ENCODE measurements at regions not wholly inside any gene's neighbourhood (a gene's known extent, or its start where the extent isn't known, plus 50 kb on each side); places are given as distances from the start of the nearest gene placed in this dataset.

DNA sequence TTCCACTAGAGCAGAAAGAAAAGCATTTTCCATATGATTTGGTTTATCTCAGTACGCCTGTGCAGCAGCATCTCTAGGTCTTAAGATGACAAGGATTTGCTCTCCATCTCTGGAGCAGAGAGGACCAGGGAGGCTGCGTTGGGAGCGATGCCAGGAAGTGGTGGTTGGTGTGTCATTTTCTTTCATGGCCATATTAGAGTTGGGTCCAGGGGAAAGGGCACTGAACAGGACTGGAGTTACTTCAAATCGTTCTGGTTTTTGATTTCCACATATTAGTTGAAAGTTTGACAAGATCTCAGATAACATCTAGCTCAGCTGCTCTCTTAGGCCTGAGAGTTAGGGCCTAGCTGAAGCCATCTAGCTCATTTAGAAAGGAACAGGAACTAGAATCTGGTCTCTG, 157.7 kb downstream of the ADAMTS15 start:
- Histone ChIP-seq H3K4me3 (ENCODE audit: low read depth in 1 of 2, low read length in 2 of 2) (no peak overlapping the region), H3K27ac (ENCODE audit: low read depth in 2 of 2, low read length in 1 of 2) (no peak overlapping the region), H3K27me3 (ENCODE audit: control insufficient read depth in 1 of 2, insufficient read depth in 2 of 2, low read length in 2 of 2) (no peaks in the 10 kb centered on the region), H3K36me3 (ENCODE audit: control insufficient read depth in 2 of 2, insufficient read depth in 2 of 2, low read length in 1 of 2) (no peaks in the 10 kb centered on the region), H3K4me1 (ENCODE audit: control insufficient read depth in 2 of 2, insufficient read depth in 2 of 2, low read length in 1 of 2) (peaks cover 3 to 4% of the 10 kb centered on the region in 2 donors), H3K9me3 (ENCODE audit: control insufficient read depth in 2 of 2, insufficient read depth in 1 of 2, low read depth in 1 of 2, low read length in 1 of 2) (no peaks in the 10 kb centered on the region)
- whole genome bisulfite sequencing, 2 donors, result 79 to 87% methylated on average over 4 of the region's 4 CpGs

DNA sequence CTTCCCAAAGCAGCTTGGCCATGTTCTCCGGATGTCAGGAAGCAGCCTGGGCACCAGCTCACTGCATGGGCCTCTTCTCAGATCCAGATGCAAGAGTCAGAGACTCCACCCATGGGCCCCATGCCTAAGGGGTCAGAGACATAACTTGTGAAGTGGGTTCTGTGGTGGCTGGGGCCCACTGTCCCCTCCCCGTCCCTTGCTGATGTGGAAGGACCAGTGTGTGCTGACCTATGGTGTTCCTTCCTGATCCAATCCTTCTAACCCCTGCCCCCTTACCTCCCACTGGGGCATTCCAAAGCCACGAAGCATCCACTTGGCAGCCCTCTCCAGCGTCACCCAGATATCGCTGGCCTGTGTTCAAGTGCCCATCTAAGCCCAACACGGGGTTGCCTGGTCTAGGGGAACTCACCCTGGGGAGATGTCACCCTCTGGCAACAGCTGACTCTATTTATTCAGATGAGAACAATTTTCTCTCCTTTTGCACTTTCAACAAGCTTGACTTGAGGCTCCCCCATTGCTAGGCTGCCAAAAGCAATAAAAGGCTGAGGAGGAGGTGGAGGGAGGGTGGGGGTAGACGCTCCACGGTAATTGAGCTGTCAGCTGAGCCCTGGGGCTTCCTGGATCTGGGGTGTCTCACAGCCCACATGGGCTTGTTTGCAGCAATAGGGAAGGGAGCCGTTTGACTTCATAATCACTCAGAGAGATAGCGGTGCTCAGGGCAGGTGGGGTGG, 158.5 kb downstream of the ADAMTS15 start:
- Histone ChIP-seq H3K36me3 (ENCODE audit: control insufficient read depth in 2 of 2, insufficient read depth in 2 of 2, low read length in 1 of 2) (no peaks in the 10 kb centered on the region), H3K9me3 (ENCODE audit: control insufficient read depth in 2 of 2, insufficient read depth in 1 of 2, low read depth in 1 of 2, low read length in 1 of 2) (no peaks in the 10 kb centered on the region), H3K27ac (ENCODE audit: low read depth in 2 of 2, low read length in 1 of 2) (no peak overlapping the region)

DNA sequence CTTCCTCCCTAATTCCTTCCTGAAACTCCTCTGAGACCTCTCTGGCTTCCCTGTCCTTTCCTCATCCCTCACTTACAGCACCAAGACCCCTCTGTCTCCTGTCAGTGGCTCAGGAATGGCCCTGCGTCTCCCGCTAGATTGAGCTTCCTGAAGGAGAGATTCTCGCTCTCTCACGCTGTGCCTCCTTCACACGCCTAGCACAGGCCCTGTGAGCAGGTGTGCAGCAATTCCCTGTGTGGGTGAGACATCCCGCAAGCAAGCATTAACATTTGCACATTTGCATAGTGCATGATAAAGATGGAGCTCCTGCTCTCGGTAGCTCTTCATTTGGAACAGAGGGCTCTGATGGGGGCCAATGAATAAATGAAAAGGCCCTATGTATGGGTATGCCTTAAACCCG, 159.8 kb downstream of the ADAMTS15 start:
- Histone ChIP-seq H3K9me3 (ENCODE audit: control insufficient read depth in 2 of 2, insufficient read depth in 1 of 2, low read depth in 1 of 2, low read length in 1 of 2) (no peaks in the 10 kb centered on the region), H3K36me3 (ENCODE audit: control insufficient read depth in 2 of 2, insufficient read depth in 2 of 2, low read length in 1 of 2) (no peaks in the 10 kb centered on the region), H3K27me3 (ENCODE audit: control insufficient read depth in 1 of 2, insufficient read depth in 2 of 2, low read length in 2 of 2) (no peaks in the 10 kb centered on the region), H3K4me1 (ENCODE audit: control insufficient read depth in 2 of 2, insufficient read depth in 2 of 2, low read length in 1 of 2) (peaks cover 0 to under 1% of the 10 kb centered on the region in 2 donors), H3K4me3 (ENCODE audit: low read depth in 1 of 2, low read length in 2 of 2) (no peak overlapping the region), H3K27ac (ENCODE audit: low read depth in 2 of 2, low read length in 1 of 2) (no peak overlapping the region)
- 92 to 94% methylated on average over 8 of the region's 8 CpGs for WGBS, 2 donors

More for the DNA sequence above, 158.5 kb downstream of the ADAMTS15 start:
- Histone ChIP-seq H3K4me3 (ENCODE audit: low read depth in 1 of 2, low read length in 2 of 2) (no peak overlapping the region), H3K27me3 (ENCODE audit: control insufficient read depth in 1 of 2, insufficient read depth in 2 of 2, low read length in 2 of 2) (no peaks in the 10 kb centered on the region), H3K4me1 (ENCODE audit: control insufficient read depth in 2 of 2, insufficient read depth in 2 of 2, low read length in 1 of 2) (peaks cover 0 to 4% of the 10 kb centered on the region in 2 donors)
- 62 to 68% methylated on average over 10 of the region's 10 CpGs for WGBS, 2 donors

DNA sequence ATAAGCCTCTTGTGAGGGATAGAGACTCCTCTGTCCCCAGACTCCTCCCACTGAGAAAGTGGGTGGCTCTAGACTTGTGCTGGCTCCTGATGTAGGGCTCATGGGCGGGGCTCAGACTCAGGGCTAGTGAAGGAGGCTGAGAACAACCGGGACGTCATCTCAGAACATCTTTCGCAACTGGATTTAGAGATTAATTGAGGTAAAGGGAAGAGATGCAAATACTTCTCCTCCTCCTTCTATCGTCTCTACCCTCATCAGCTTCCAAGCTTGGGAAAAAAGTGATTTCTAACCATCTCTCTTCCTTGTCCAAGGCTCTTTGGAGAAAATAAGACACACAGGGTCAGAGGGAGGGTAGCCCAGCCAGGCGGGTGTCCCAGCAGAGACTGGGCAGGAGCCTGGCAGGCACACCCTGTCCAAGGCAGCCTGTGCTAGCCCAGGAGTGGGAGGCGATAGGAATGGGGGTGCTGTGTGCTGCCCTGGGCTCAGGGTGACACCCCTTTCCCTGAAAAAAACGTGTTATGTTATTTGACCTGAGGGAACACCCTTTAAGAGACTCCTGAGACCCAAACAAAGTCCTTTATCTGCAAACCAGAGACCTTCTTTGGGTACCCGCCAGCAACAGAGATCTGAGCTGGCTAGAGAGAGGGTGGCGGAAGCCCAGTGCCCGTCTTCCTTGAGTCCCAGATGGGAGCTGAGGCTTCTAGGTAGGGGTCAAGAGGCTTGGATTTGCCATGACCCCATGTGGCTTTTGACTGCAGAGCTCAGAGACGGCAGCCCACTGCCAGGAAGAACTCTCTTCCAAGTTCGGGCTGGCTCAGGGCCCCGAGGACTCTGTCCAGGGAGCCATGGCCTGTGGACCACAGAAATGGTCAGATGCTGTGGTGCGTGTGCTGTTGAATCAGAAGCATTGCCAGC, 160.9 kb downstream of the ADAMTS15 start:
- WGBS, 2 donors, result 62 to 65% methylated on average over 15 of the region's 15 CpGs
- H3K27me3 ChIP-seq (ENCODE audit: control insufficient read depth in 1 of 2, insufficient read depth in 2 of 2, low read length in 2 of 2), result no peaks in the 10 kb centered on the region
- H3K27ac ChIP-seq (ENCODE audit: low read depth in 2 of 2, low read length in 1 of 2), result peak overlapping the region; percentile 16 to 22
- H3K4me1 ChIP-seq (ENCODE audit: control insufficient read depth in 2 of 2, insufficient read depth in 2 of 2, low read length in 1 of 2), result no peaks in the 10 kb centered on the region
- no peaks in the 10 kb centered on the region for H3K36me3 ChIP-seq (ENCODE audit: control insufficient read depth in 2 of 2, insufficient read depth in 2 of 2, low read length in 1 of 2)
- no peaks in the 10 kb centered on the region for H3K9me3 ChIP-seq (ENCODE audit: control insufficient read depth in 2 of 2, insufficient read depth in 1 of 2, low read depth in 1 of 2, low read length in 1 of 2)
- H3K4me3 ChIP-seq (ENCODE audit: low read depth in 1 of 2, low read length in 2 of 2), result no peak overlapping the region

DNA sequence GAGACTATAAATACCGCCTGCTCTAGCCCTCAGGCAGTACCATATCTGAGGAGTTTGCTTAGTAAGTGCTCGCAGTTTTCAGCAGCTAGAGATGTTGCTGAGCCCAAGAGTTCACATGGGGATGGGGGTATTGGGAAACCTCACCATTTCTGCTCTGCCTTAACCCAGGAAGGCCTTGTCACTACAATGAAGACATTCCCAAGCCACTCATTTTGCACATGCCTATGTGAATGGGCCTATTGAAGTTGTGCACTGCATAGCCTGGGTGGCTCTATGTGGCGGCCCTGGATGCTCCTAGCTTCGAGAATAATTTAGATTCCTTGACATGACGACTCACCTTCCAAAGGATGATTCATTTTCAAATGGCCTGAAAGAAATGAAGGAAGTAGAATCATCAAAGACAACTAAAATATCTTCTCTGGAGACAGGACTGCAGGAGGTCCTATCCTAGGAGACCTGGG, 163.4 kb downstream of the ADAMTS15 start:
- Histone ChIP-seq H3K27me3 (ENCODE audit: control insufficient read depth in 1 of 2, insufficient read depth in 2 of 2, low read length in 2 of 2) (no peaks in the 10 kb centered on the region), H3K36me3 (ENCODE audit: control insufficient read depth in 2 of 2, insufficient read depth in 2 of 2, low read length in 1 of 2) (no peaks in the 10 kb centered on the region), H3K4me1 (ENCODE audit: control insufficient read depth in 2 of 2, insufficient read depth in 2 of 2, low read length in 1 of 2) (no peaks in the 10 kb centered on the region), H3K9me3 (ENCODE audit: control insufficient read depth in 2 of 2, insufficient read depth in 1 of 2, low read depth in 1 of 2, low read length in 1 of 2) (no peaks in the 10 kb centered on the region), H3K27ac (ENCODE audit: low read depth in 2 of 2, low read length in 1 of 2) (no peak overlapping the region), H3K4me3 (ENCODE audit: low read depth in 1 of 2, low read length in 2 of 2) (no peak overlapping the region)
- 53 to 83% methylated on average over 5 of the region's 5 CpGs for WGBS, 2 donors

DNA sequence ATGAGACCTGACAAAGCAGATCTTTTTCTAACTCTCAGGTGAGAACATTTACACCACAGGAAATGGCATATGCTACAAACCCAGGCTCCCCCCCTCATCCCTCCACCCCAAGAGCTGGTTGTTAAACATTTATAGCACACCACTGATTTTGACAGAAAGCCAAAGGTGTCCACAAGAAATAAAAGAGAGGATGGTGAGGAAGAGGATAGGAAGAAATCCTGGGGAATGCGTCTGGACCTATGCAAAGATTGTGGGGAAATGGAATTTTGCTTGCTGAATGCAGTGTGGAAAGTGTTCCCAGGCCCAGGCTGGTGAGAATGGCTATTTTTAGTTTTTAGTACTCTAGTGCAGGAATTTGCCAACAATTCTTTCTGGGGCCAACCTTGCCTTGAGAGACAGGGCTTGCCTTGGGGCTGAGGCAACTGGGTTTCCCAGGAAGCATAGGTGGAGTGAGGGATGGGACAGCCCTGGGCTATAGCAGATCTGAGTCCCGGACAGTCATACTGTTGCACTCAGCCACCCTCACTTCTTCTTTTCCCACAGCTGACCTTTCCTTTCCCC, 163.9 kb downstream of the ADAMTS15 start:
- H3K9me3 ChIP-seq (ENCODE audit: control insufficient read depth in 2 of 2, insufficient read depth in 1 of 2, low read depth in 1 of 2, low read length in 1 of 2), result no peaks in the 10 kb centered on the region
- H3K4me1 ChIP-seq (ENCODE audit: control insufficient read depth in 2 of 2, insufficient read depth in 2 of 2, low read length in 1 of 2), result no peaks in the 10 kb centered on the region
- no peak overlapping the region for H3K27ac ChIP-seq (ENCODE audit: low read depth in 2 of 2, low read length in 1 of 2)
- 77 to 90% methylated on average over 2 of the region's 2 CpGs for WGBS, 2 donors
- no peaks in the 10 kb centered on the region for H3K36me3 ChIP-seq (ENCODE audit: control insufficient read depth in 2 of 2, insufficient read depth in 2 of 2, low read length in 1 of 2)
- no peak overlapping the region for H3K4me3 ChIP-seq (ENCODE audit: low read depth in 1 of 2, low read length in 2 of 2)
- H3K27me3 ChIP-seq (ENCODE audit: control insufficient read depth in 1 of 2, insufficient read depth in 2 of 2, low read length in 2 of 2), result no peaks in the 10 kb centered on the region

DNA sequence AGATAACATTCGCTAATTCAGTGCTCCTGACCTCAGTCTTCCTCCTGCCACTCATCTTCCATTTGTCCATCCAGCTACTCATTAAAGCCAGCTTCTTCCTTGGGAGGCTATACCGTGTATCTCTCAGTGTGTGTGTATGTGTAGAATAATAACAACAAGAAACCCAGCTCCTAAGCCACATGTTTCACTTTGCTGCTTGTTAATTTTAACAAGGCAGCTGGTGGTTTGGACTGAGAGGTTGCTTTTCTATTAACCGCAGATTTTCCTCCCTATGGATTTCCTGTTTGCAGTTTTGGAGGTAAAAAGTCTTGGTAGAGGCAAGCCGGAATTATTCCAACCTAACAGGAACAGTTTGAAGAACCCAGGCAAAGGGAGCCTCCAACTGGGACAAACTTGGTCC, 165.0 kb downstream of the ADAMTS15 start:
- H3K27me3 ChIP-seq (ENCODE audit: control insufficient read depth in 1 of 2, insufficient read depth in 2 of 2, low read length in 2 of 2), result no peaks in the 10 kb centered on the region
- no peak overlapping the region for H3K4me3 ChIP-seq (ENCODE audit: low read depth in 1 of 2, low read length in 2 of 2)
- H3K27ac ChIP-seq (ENCODE audit: low read depth in 2 of 2, low read length in 1 of 2), result no peak overlapping the region
- WGBS, 2 donors, result 86 to 89% methylated on average over 4 of the region's 4 CpGs
- H3K9me3 ChIP-seq (ENCODE audit: control insufficient read depth in 2 of 2, insufficient read depth in 1 of 2, low read depth in 1 of 2, low read length in 1 of 2), result peaks cover 2 to 3% of the 10 kb centered on the region in 2 donors
- H3K36me3 ChIP-seq (ENCODE audit: control insufficient read depth in 2 of 2, insufficient read depth in 2 of 2, low read length in 1 of 2), result no peaks in the 10 kb centered on the region
- no peaks in the 10 kb centered on the region for H3K4me1 ChIP-seq (ENCODE audit: control insufficient read depth in 2 of 2, insufficient read depth in 2 of 2, low read length in 1 of 2)

DNA sequence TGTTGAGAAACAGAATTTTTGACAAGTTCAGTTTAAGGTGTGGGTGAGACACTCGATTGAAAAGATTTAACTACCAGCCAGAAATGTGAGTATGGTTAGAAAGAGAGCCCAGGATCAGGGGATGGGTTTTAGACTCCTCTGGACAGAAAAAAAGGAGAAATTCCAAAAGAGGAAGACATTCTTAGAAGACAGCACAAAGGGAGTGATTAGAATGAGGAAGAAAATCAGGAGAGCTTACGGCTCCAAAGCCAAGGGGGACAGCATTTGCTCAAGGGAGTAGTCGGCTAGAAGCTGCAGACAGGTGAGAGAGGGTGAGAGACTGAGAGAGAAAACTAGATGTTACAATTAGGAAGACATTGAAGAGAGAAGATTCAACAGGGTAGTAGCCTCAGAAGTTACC, 166.1 kb downstream of the ADAMTS15 start:
- WGBS, 2 donors, result 75 to 82% methylated on average over 3 of the region's 3 CpGs
- H3K36me3 ChIP-seq (ENCODE audit: control insufficient read depth in 2 of 2, insufficient read depth in 2 of 2, low read length in 1 of 2), result no peaks in the 10 kb centered on the region
- H3K4me3 ChIP-seq (ENCODE audit: low read depth in 1 of 2, low read length in 2 of 2), result no peak overlapping the region
- no peak overlapping the region for H3K27ac ChIP-seq (ENCODE audit: low read depth in 2 of 2, low read length in 1 of 2)
- no peaks in the 10 kb centered on the region for H3K27me3 ChIP-seq (ENCODE audit: control insufficient read depth in 1 of 2, insufficient read depth in 2 of 2, low read length in 2 of 2)
- peaks cover 2 to 3% of the 10 kb centered on the region in 2 donors for H3K9me3 ChIP-seq (ENCODE audit: control insufficient read depth in 2 of 2, insufficient read depth in 1 of 2, low read depth in 1 of 2, low read length in 1 of 2)
- H3K4me1 ChIP-seq (ENCODE audit: control insufficient read depth in 2 of 2, insufficient read depth in 2 of 2, low read length in 1 of 2), result no peaks in the 10 kb centered on the region

DNA sequence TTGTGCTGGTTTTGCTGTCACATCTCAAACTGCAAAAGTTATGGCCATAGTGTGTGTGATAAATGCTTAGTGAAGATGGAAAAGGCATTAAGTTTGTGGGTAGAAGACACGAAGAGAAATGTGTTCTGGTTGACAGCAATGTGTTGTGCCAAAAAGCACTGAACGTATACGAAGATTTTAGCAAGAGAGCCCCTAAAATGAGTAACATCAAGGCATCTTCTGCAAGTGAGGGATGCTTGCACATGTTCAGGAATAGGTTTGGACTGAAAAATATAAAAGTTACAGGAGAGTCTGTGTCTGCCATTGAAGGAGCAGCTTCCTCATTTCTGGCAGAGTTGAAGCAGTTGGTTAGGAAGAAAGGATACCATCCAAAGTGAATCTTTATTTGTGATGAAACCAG, 167.1 kb downstream of the ADAMTS15 start:
- H3K36me3 ChIP-seq (ENCODE audit: control insufficient read depth in 2 of 2, insufficient read depth in 2 of 2, low read length in 1 of 2), result no peaks in the 10 kb centered on the region
- H3K27me3 ChIP-seq (ENCODE audit: control insufficient read depth in 1 of 2, insufficient read depth in 2 of 2, low read length in 2 of 2), result no peaks in the 10 kb centered on the region
- no peak overlapping the region for H3K27ac ChIP-seq (ENCODE audit: low read depth in 2 of 2, low read length in 1 of 2)
- H3K4me1 ChIP-seq (ENCODE audit: control insufficient read depth in 2 of 2, insufficient read depth in 2 of 2, low read length in 1 of 2), result no peaks in the 10 kb centered on the region
- no peak overlapping the region for H3K4me3 ChIP-seq (ENCODE audit: low read depth in 1 of 2, low read length in 2 of 2)
- peaks cover 2 to 3% of the 10 kb centered on the region in 2 donors for H3K9me3 ChIP-seq (ENCODE audit: control insufficient read depth in 2 of 2, insufficient read depth in 1 of 2, low read depth in 1 of 2, low read length in 1 of 2)
- WGBS, 2 donors, result 78 to 83% methylated on average over 3 of the region's 3 CpGs

Data from esophagus (tissue), 2 donors.